CD14-positive monocyte (primary cell): ENCODE measurements at regions not wholly inside any gene's neighbourhood (a gene's known extent, or its start where the extent isn't known, plus 50 kb on each side); places are given as distances from the start of the nearest gene placed in this dataset.

Experiments
- DNase-seq, 3 donors: peaks; one replicate each; pipeline ENCODE4 v3.0.0-alpha.2; 2011 to 2022
- H2AFZ ChIP-seq: 2 replicates; pipeline ENCODE4 v1.6.0; 2012; ENCODE audit warnings: mild to moderate bottlenecking, low read depth, low read length, inconsistent platforms; ENCODE audit not compliant: insufficient read depth, poor library complexity, severe bottlenecking
- H3K27ac ChIP-seq, 2 donors: 1 replicate in 1 of 2; 2 replicates in 1 of 2; pipeline ENCODE4 v1.5.1; 2012 to 2013; ENCODE audit warnings: low read length in 2 of 2, control low read depth in 1 of 2, inconsistent platforms in 1 of 2, low read depth in 1 of 2, mild to moderate bottlenecking in 1 of 2
- H3K27me3 ChIP-seq, 2 donors: one replicate each; pipeline versions ENCODE4 v1.6.0 to v1.6.1; 2011 to 2013; ENCODE audit warnings: low read length in 2 of 2; ENCODE audit not compliant: control insufficient read depth in 2 of 2, insufficient read depth in 2 of 2
- H3K36me3 ChIP-seq, 2 donors: replicated peaks in 1 of 2; 1 replicate in 1 of 2; 2 replicates in 1 of 2; pipeline versions ENCODE4 v1.5.1 to v1.6.1; 2012 to 2013; ENCODE audit warnings: low read length in 2 of 2, control low read depth in 1 of 2, inconsistent platforms in 1 of 2, mild to moderate bottlenecking in 1 of 2; ENCODE audit not compliant: insufficient read depth in 2 of 2, control insufficient read depth in 1 of 2
- H3K4me1 ChIP-seq, 2 donors: 1 replicate in 1 of 2; 2 replicates in 1 of 2; pipeline versions ENCODE4 v1.5.1 to v1.6.1; 2012 to 2013; ENCODE audit warnings: low read length in 2 of 2, control low read depth in 1 of 2, inconsistent platforms in 1 of 2, mild to moderate bottlenecking in 1 of 2, moderate library complexity in 1 of 2; ENCODE audit not compliant: insufficient read depth in 2 of 2, control insufficient read depth in 1 of 2
- H3K4me2 ChIP-seq: replicated peaks from 2 replicates; pipeline ENCODE3; 2012; ENCODE audit warnings: low read length, moderate library complexity, mild to moderate bottlenecking; ENCODE audit not compliant: poor library complexity, severe bottlenecking; ENCODE audit errors: extremely low read depth
- H3K4me3 ChIP-seq, 3 experiments: fragments of 200-600 bp in 1 of 3; sonication (generic) in 1 of 3; replicated peaks in 1 of 3; 1 replicate in 2 of 3; 2 replicates in 1 of 3; pipeline ENCODE4 v1.5.1; 2011 to 2013; ENCODE audit warnings: low read length in 3 of 3, mild to moderate bottlenecking in 3 of 3, control low read depth in 2 of 3, low read depth in 2 of 3, inconsistent platforms in 1 of 3, moderate library complexity in 1 of 3
- H3K79me2 ChIP-seq: 2 replicates; pipeline ENCODE4 v1.6.0; 2012; ENCODE audit warnings: mild to moderate bottlenecking, control low read depth, inconsistent platforms, low read length, moderate library complexity; ENCODE audit not compliant: insufficient read depth
- H3K9ac ChIP-seq: 2 replicates; pipeline ENCODE4 v1.6.0; 2017; ENCODE audit warnings: low read length, mild to moderate bottlenecking; ENCODE audit not compliant: insufficient read depth, poor library complexity, severe bottlenecking
- H3K9me3 ChIP-seq, 2 donors: replicated peaks in 1 of 2; 1 replicate in 1 of 2; 2 replicates in 1 of 2; pipeline versions ENCODE4 v1.5.1 to v1.6.1; 2012 to 2013; ENCODE audit warnings: low read length in 2 of 2, control low read depth in 1 of 2; ENCODE audit not compliant: control insufficient read depth in 1 of 2, insufficient read depth in 1 of 2
- H4K20me1 ChIP-seq: 2 replicates; pipeline ENCODE4 v1.6.0; 2012; ENCODE audit warnings: mild to moderate bottlenecking, low read length, control low read depth, moderate library complexity; ENCODE audit not compliant: insufficient read depth
- H3K27ac Mint-ChIP-seq, 7 donors: one replicate each; pipeline ENCODE4 v1.8.0; 2020; ENCODE audit warnings: mild to moderate bottlenecking in 7 of 7, mixed read lengths in 7 of 7, moderate library complexity in 6 of 7, inconsistent platforms in 2 of 7
- H3K27me3 Mint-ChIP-seq, 3 donors: one replicate each; pipeline ENCODE4 v1.8.0; 2021 to 2022; ENCODE audit warnings: low read depth in 3 of 3, mild to moderate bottlenecking in 3 of 3, mixed read lengths in 3 of 3, moderate library complexity in 3 of 3, inconsistent platforms in 1 of 3
- H3K36me3 Mint-ChIP-seq, 2 donors: one replicate each; pipeline ENCODE4 v1.8.0; 2020; ENCODE audit warnings: mixed read lengths in 2 of 2, inconsistent platforms in 1 of 2, mild to moderate bottlenecking in 1 of 2
- H3K4me1 Mint-ChIP-seq: one replicate; pipeline ENCODE4 v1.8.0; 2020; ENCODE audit warnings: mild to moderate bottlenecking, mixed read lengths
- H3K4me3 Mint-ChIP-seq, 2 donors: one replicate each; pipeline ENCODE4 v1.8.0; 2020; ENCODE audit warnings: mild to moderate bottlenecking in 2 of 2, mixed read lengths in 2 of 2, moderate library complexity in 1 of 2
- H3K9me3 Mint-ChIP-seq, 7 donors: one replicate each; pipeline ENCODE4 v1.8.0; 2020 to 2022; ENCODE audit warnings: mixed read lengths in 7 of 7, mild to moderate bottlenecking in 6 of 7, moderate library complexity in 6 of 7, inconsistent platforms in 2 of 7
- CTCF ChIP-seq: fragments of 200-600 bp; IDR thresholded peaks from one replicate; pipeline ENCODE4 v1.8.0; 2022; ENCODE audit warnings: antibody characterized with exemption, mild to moderate bottlenecking
- WGBS: methylation state at CpG from one replicate; pipeline ENCODE4 v1.1.5; 2013; ENCODE audit warnings: missing lambda C conversion rate; ENCODE audit not compliant: insufficient coverage; 5-methylcytosine and 5-hydroxymethylcytosine counted together
- intact Hi-C, 2 donors: fragments of 100-400 bp; cut with micrococcal nuclease; formaldehyde crosslinking; loops; one replicate each; pipeline versions ENCODE4 v1.15.0 to v1.15.1; 2023

- WGBS, result no CpG with 5 or more reads among the region's 3 CpGs
- peaks cover 28% of the 10 kb centered on the region for H3K4me1 Mint-ChIP-seq
- no peak overlapping the region for H3K27ac Mint-ChIP-seq
- Histone ChIP-seq H3K4me3 (no peak overlapping the region), H3K27ac (no peak overlapping the region), H3K9ac (no peak overlapping the region), H2AFZ (no peak overlapping the region), H3K4me2 (no peak overlapping the region), H3K4me1 (peaks cover 19 to 26% of the 10 kb centered on the region in 2 donors), H3K27me3 (no peaks in the 10 kb centered on the region), H3K79me2 (peaks cover 3% of the 10 kb centered on the region), H3K9me3 (no peaks in the 10 kb centered on the region), H3K36me3 (peaks cover 16 to 72% of the 10 kb centered on the region in 2 donors), H4K20me1 (peaks cover 84% of the 10 kb centered on the region)
- no peak for DNase-seq
- no peaks in the 10 kb centered on the region for H3K27me3 Mint-ChIP-seq
- H3K9me3 Mint-ChIP-seq, result peaks cover 0 to 5% (median 1%) of the 10 kb centered on the region in 7 donors
- H3K36me3 Mint-ChIP-seq, result peaks cover 57 to 61% of the 10 kb centered on the region in 2 donors
- intact Hi-C loops, result no loop called here
- no peak overlapping the region for H3K4me3 Mint-ChIP-seq
- no peak for TF ChIP-seq CTCF
These were observed 76.2 kb downstream of the CYRIA start for GRCh38 chr2:16589465-16589864.

- H3K4me1 Mint-ChIP-seq, result peaks cover 37% of the 10 kb centered on the region
These were observed 77.1 kb downstream of the CYRIA start for GRCh38 chr2:16588565-16588964.

More at GRCh38 chr2:16588565-16588964, 77.1 kb downstream of the CYRIA start:
- Histone ChIP-seq H3K4me1 (peaks cover 28 to 35% of the 10 kb centered on the region in 2 donors), H3K27me3 (no peaks in the 10 kb centered on the region), H3K36me3 (peaks cover 16 to 72% of the 10 kb centered on the region in 2 donors), H3K4me2 (no peak overlapping the region), H4K20me1 (peaks cover 92% of the 10 kb centered on the region), H3K9me3 (no peaks in the 10 kb centered on the region), H3K79me2 (peaks cover 3% of the 10 kb centered on the region), H2AFZ (no peak overlapping the region), H3K9ac (no peak overlapping the region), H3K4me3 (no peak overlapping the region), H3K27ac (no peak overlapping the region)
- no CpG with 5 or more reads among the region's 3 CpGs for WGBS
- Mint-ChIP-seq H3K27me3 (no peaks in the 10 kb centered on the region), H3K36me3 (peaks cover 64 to 69% of the 10 kb centered on the region in 2 donors), H3K9me3 (peaks cover 0 to 6% (median 1%) of the 10 kb centered on the region in 7 donors), H3K27ac (no peak overlapping the region), H3K4me3 (no peak overlapping the region)
- TF ChIP-seq CTCF, result no peak
- intact Hi-C loops, result no loop called here
- DNase-seq, result no peak
